ENCODE measurements at regions not wholly inside any gene's neighbourhood (a gene's known extent, or its start where the extent isn't known, plus 50 kb on each side); places are given as distances from the start of the nearest gene placed in this dataset.

- no peaks in the 10 kb centered on the region for H3K36me3 Mint-ChIP-seq (ENCODE audit: low read depth)
- ChIA-PET CTCF (interaction anchor here (0.9 kb wide), 1 partner anchor 102 kb away, joined by 3 read pairs; no protein-coding TSS in a partner anchor), POLR2A (interaction anchor here (0.5 kb wide), 1 partner anchor 1281 kb away, joined by 4 read pairs; no protein-coding TSS in a partner anchor)
- H3K4me3 Mint-ChIP-seq: no peak overlapping the region
- H3K9me3 Mint-ChIP-seq: no peaks in the 10 kb centered on the region
- no peak for TF ChIP-seq CTCF (IDR thresholded peaks at IDR 0.05)
- no peak for DNase-seq
- intact Hi-C loops (cut with micrococcal nuclease): no loop called here
- no peaks in the 10 kb centered on the region for H3K27me3 Mint-ChIP-seq
- no peak overlapping the region for H3K27ac Mint-ChIP-seq
- ATAC-seq: no peak
- no peaks in the 10 kb centered on the region for H3K4me1 Mint-ChIP-seq (ENCODE audit: low read depth)
Observed at GRCh38 chr6:15090145-15090579, 155.7 kb upstream of the JARID2 start.

GRCh38 chr6:15090745-15091384, 155.0 kb upstream of the JARID2 start:
- ChIA-PET POLR2A (interaction anchor here (0.5 kb wide), 1 partner anchor 1282 kb away, joined by 4 read pairs; no protein-coding TSS in a partner anchor), CTCF (no interaction called here)
- no peak overlapping the region for H3K4me3 Mint-ChIP-seq
- DNase-seq (no peak), ATAC-seq (no peak)
- H3K9me3 Mint-ChIP-seq: no peaks in the 10 kb centered on the region
- intact Hi-C loops (cut with micrococcal nuclease): no loop called here
- H3K27ac Mint-ChIP-seq: no peak overlapping the region
- no peak for TF ChIP-seq CTCF (IDR thresholded peaks at IDR 0.05)
- no peaks in the 10 kb centered on the region for H3K27me3 Mint-ChIP-seq
- H3K36me3 Mint-ChIP-seq (ENCODE audit: low read depth): no peaks in the 10 kb centered on the region
- no peaks in the 10 kb centered on the region for H3K4me1 Mint-ChIP-seq (ENCODE audit: low read depth)

GRCh38 chr6:15096894-15097837, 148.7 kb upstream of the JARID2 start:
- H3K27me3 Mint-ChIP-seq: no peaks in the 10 kb centered on the region
- ATAC-seq (no peak), DNase-seq (no peak)
- peaks cover 2% of the 10 kb centered on the region for H3K4me1 Mint-ChIP-seq (ENCODE audit: low read depth)
- no peaks in the 10 kb centered on the region for H3K9me3 Mint-ChIP-seq
- no peak overlapping the region for H3K27ac Mint-ChIP-seq
- POLR2A ChIA-PET: no interaction called here
- CTCF ChIA-PET: no interaction called here
- intact Hi-C loops (cut with micrococcal nuclease): no loop called here
- no peak for TF ChIP-seq CTCF (IDR thresholded peaks at IDR 0.05)
- H3K4me3 Mint-ChIP-seq: no peak overlapping the region
- H3K36me3 Mint-ChIP-seq (ENCODE audit: low read depth): no peaks in the 10 kb centered on the region

GRCh38 chr6:15101130-15101529, 144.7 kb upstream of the JARID2 start:
- ATAC-seq (no peak), DNase-seq (no peak)
- POLR2A ChIA-PET: no interaction called here
- no peak for TF ChIP-seq CTCF (IDR thresholded peaks at IDR 0.05)
- Mint-ChIP-seq H3K27me3 (no peaks in the 10 kb centered on the region), H3K36me3 (ENCODE audit: low read depth) (no peaks in the 10 kb centered on the region), H3K27ac (no peak overlapping the region), H3K4me1 (ENCODE audit: low read depth) (peaks cover 2% of the 10 kb centered on the region), H3K9me3 (peaks cover 2% of the 10 kb centered on the region), H3K4me3 (no peak overlapping the region)
- intact Hi-C loops (cut with micrococcal nuclease): no loop called here
- CTCF ChIA-PET: no interaction called here

- H3K27me3 Mint-ChIP-seq: no peaks in the 10 kb centered on the region
- no peak overlapping the region for H3K27ac Mint-ChIP-seq
- no peak for TF ChIP-seq CTCF (IDR thresholded peaks at IDR 0.05)
- ChIA-PET CTCF (no interaction called here), POLR2A (interaction anchor here (0.7 kb wide), 1 partner anchor 16 kb away, joined by 3 read pairs; no protein-coding TSS in a partner anchor)
- peaks cover 10% of the 10 kb centered on the region for H3K9me3 Mint-ChIP-seq
- H3K36me3 Mint-ChIP-seq (ENCODE audit: low read depth): no peaks in the 10 kb centered on the region
- intact Hi-C loops (cut with micrococcal nuclease): no loop called here
- ATAC-seq (no peak), DNase-seq (no peak)
- H3K4me1 Mint-ChIP-seq (ENCODE audit: low read depth): peaks cover under 1% of the 10 kb centered on the region
- no peak overlapping the region for H3K4me3 Mint-ChIP-seq
Observed at GRCh38 chr6:15102241-15102640, 143.6 kb upstream of the JARID2 start.
